Mammary epithelial cell (primary cell): ENCODE measurements at regions not wholly inside any gene's neighbourhood (a gene's known extent, or its start where the extent isn't known, plus 50 kb on each side); places are given as distances from the start of the nearest gene placed in this dataset.

Experiments
- CTCF ChIP-seq, 2 donors: IDR thresholded peaks in 1 of 2; conservative IDR thresholded peaks in 1 of 2; 2 replicates each; pipeline ENCODE4 v1.5.1; 2011 to 2012; ENCODE audit warnings: inconsistent platforms in 2 of 2, low read length in 2 of 2, mild to moderate bottlenecking in 2 of 2, control low read depth in 1 of 2, low read depth in 1 of 2; ENCODE audit not compliant: insufficient read depth in 1 of 2; ENCODE audit errors: extremely low read depth in 1 of 2
- EZH2 ChIP-seq: IDR thresholded peaks from 2 replicates; pipeline ENCODE4 v1.6.1; 2012; ENCODE audit warnings: low read length, inconsistent platforms, borderline replicate concordance

GRCh38 chr3:101159478-101159877 is 160.9 kb downstream of the IMPG2 start:
- TF ChIP-seq CTCF (conservative IDR thresholded peaks at IDR 0.05 in 1 of 2, IDR thresholded peaks at IDR 0.05 in 1 of 2; ENCODE audit: extremely low read depth in 1 of 2, insufficient read depth in 1 of 2, low read depth in 1 of 2, low read length in 2 of 2) = no peak
- TF ChIP-seq EZH2 = no peak
